ENCODE measurements at regions not wholly inside any gene's neighbourhood (a gene's known extent, or its start where the extent isn't known, plus 50 kb on each side); places are given as distances from the start of the nearest gene placed in this dataset.

- no peaks in the 10 kb centered on the region for H3K9me3 ChIP-seq (ENCODE audit: control insufficient read depth, low read length)
- H3K27ac ChIP-seq: no peak overlapping the region
- H2AFZ ChIP-seq: no peak overlapping the region
- no peak overlapping the region for H3K4me2 ChIP-seq (ENCODE audit: low read length)
- H3K36me3 ChIP-seq (ENCODE audit: control insufficient read depth, insufficient read depth, low read length): no peaks in the 10 kb centered on the region
- H3K4me1 ChIP-seq: no peaks in the 10 kb centered on the region
- H3K79me2 ChIP-seq: no peaks in the 10 kb centered on the region
- H3K4me3 ChIP-seq (ENCODE audit: low read depth, low read length): no peak overlapping the region
- no peak for TF ChIP-seq CTCF (IDR thresholded peaks at IDR 0.05)
- H3K27me3 ChIP-seq (ENCODE audit: control insufficient read depth, insufficient read depth, low read length): no peaks in the 10 kb centered on the region
- H3K9ac ChIP-seq: no peak overlapping the region
Observed at GRCh38 chr4:32334759-32335158, 1614.6 kb downstream of the PCDH7 start.

GRCh38 chr4:32337403-32337802, 1617.2 kb downstream of the PCDH7 start:
- H3K27me3 ChIP-seq (ENCODE audit: control insufficient read depth, insufficient read depth, low read length): no peaks in the 10 kb centered on the region
- H3K4me1 ChIP-seq: no peaks in the 10 kb centered on the region
- no peak overlapping the region for H3K27ac ChIP-seq
- no peaks in the 10 kb centered on the region for H3K9me3 ChIP-seq (ENCODE audit: control insufficient read depth, low read length)
- H3K9ac ChIP-seq: no peak overlapping the region
- no peaks in the 10 kb centered on the region for H3K36me3 ChIP-seq (ENCODE audit: control insufficient read depth, insufficient read depth, low read length)
- no peak for TF ChIP-seq CTCF (IDR thresholded peaks at IDR 0.05)
- H3K4me2 ChIP-seq (ENCODE audit: low read length): no peak overlapping the region
- no peak overlapping the region for H3K4me3 ChIP-seq (ENCODE audit: low read depth, low read length)
- no peak overlapping the region for H2AFZ ChIP-seq
- H3K79me2 ChIP-seq: no peaks in the 10 kb centered on the region

GRCh38 chr4:32340591-32340990, 1620.4 kb downstream of the PCDH7 start:
- H3K27me3 ChIP-seq (ENCODE audit: control insufficient read depth, insufficient read depth, low read length): no peaks in the 10 kb centered on the region
- no peak overlapping the region for H3K4me2 ChIP-seq (ENCODE audit: low read length)
- no peaks in the 10 kb centered on the region for H3K9me3 ChIP-seq (ENCODE audit: control insufficient read depth, low read length)
- H3K9ac ChIP-seq: no peak overlapping the region
- no peaks in the 10 kb centered on the region for H3K79me2 ChIP-seq
- no peak overlapping the region for H3K27ac ChIP-seq
- no peak for TF ChIP-seq CTCF (IDR thresholded peaks at IDR 0.05)
- H3K4me3 ChIP-seq (ENCODE audit: low read depth, low read length): no peak overlapping the region
- no peaks in the 10 kb centered on the region for H3K36me3 ChIP-seq (ENCODE audit: control insufficient read depth, insufficient read depth, low read length)
- H3K4me1 ChIP-seq: no peaks in the 10 kb centered on the region
- H2AFZ ChIP-seq: no peak overlapping the region

- H2AFZ ChIP-seq: no peak overlapping the region
- no peaks in the 10 kb centered on the region for H3K36me3 ChIP-seq (ENCODE audit: control insufficient read depth, insufficient read depth, low read length)
- H3K4me1 ChIP-seq: no peaks in the 10 kb centered on the region
- TF ChIP-seq CTCF (IDR thresholded peaks at IDR 0.05): no peak
- no peaks in the 10 kb centered on the region for H3K79me2 ChIP-seq
- no peak overlapping the region for H3K4me2 ChIP-seq (ENCODE audit: low read length)
- H3K9me3 ChIP-seq (ENCODE audit: control insufficient read depth, low read length): no peaks in the 10 kb centered on the region
- no peaks in the 10 kb centered on the region for H3K27me3 ChIP-seq (ENCODE audit: control insufficient read depth, insufficient read depth, low read length)
- H3K4me3 ChIP-seq (ENCODE audit: low read depth, low read length): no peak overlapping the region
- no peak overlapping the region for H3K27ac ChIP-seq
- H3K9ac ChIP-seq: no peak overlapping the region
Observed at GRCh38 chr4:32341342-32341741, 1621.2 kb downstream of the PCDH7 start.

GRCh38 chr4:32342054-32342453, 1621.9 kb downstream of the PCDH7 start:
- no peaks in the 10 kb centered on the region for H3K27me3 ChIP-seq (ENCODE audit: control insufficient read depth, insufficient read depth, low read length)
- H3K27ac ChIP-seq: no peak overlapping the region
- no peaks in the 10 kb centered on the region for H3K79me2 ChIP-seq

More at GRCh38 chr4:32342054-32342453, 1621.9 kb downstream of the PCDH7 start:
- H3K9me3 ChIP-seq (ENCODE audit: control insufficient read depth, low read length): no peaks in the 10 kb centered on the region
- H3K4me3 ChIP-seq (ENCODE audit: low read depth, low read length): no peak overlapping the region
- no peak overlapping the region for H3K4me2 ChIP-seq (ENCODE audit: low read length)
- no peak for TF ChIP-seq CTCF (IDR thresholded peaks at IDR 0.05)
- no peak overlapping the region for H2AFZ ChIP-seq
- H3K9ac ChIP-seq: no peak overlapping the region
- H3K4me1 ChIP-seq: no peaks in the 10 kb centered on the region
- H3K36me3 ChIP-seq (ENCODE audit: control insufficient read depth, insufficient read depth, low read length): no peaks in the 10 kb centered on the region
